ENCODE measurements at regions not wholly inside any gene's neighbourhood (a gene's known extent, or its start where the extent isn't known, plus 50 kb on each side); places are given as distances from the start of the nearest gene placed in this dataset.
"Not testable (repeated sequence)": the region's sequence is repeated elsewhere in the genome, so short reads cannot be mapped to it uniquely, and the experiment has no call there.

GRCh38 chr12:86727160-86727559 lies 471.0 kb upstream of the MGAT4C start:
- ATAC-seq (no peak), DNase-seq (no peak)
- intact Hi-C loops (cut with DNase I, micrococcal nuclease): no loop called here

- intact Hi-C loops (cut with DNase I, micrococcal nuclease): no loop called here
Measured at GRCh38 chr12:86724716-86725115, 468.5 kb upstream of the MGAT4C start.

GRCh38 chr12:86723326-86723725 lies 467.1 kb upstream of the MGAT4C start:
- intact Hi-C loops (cut with DNase I, micrococcal nuclease): no loop called here
- no peak for ATAC-seq
- no peak for DNase-seq

More at GRCh38 chr12:86724716-86725115, 468.5 kb upstream of the MGAT4C start:
- no peak for DNase-seq
- no peak for ATAC-seq

- DNase-seq: no peak
- intact Hi-C loops (cut with DNase I, micrococcal nuclease): no loop called here
- ATAC-seq: no peak
Measured at GRCh38 chr12:86721713-86722397, 465.7 kb upstream of the MGAT4C start.

GRCh38 chr12:86719381-86719780 lies 463.2 kb upstream of the MGAT4C start:
- DNase-seq (no peak), ATAC-seq (no peak)
- intact Hi-C loops (cut with DNase I, micrococcal nuclease): no loop called here

- no peak for DNase-seq
- no peak for ATAC-seq
- intact Hi-C loops (cut with DNase I, micrococcal nuclease): no loop called here
Measured at GRCh38 chr12:86713121-86713520, 456.9 kb upstream of the MGAT4C start.

GRCh38 chr12:86712425-86712843 lies 456.2 kb upstream of the MGAT4C start:
- intact Hi-C loops (cut with DNase I, micrococcal nuclease): no loop called here
- ATAC-seq (no peak), DNase-seq (no peak)

GRCh38 chr12:86711731-86712130 lies 455.5 kb upstream of the MGAT4C start:
- ATAC-seq (no peak), DNase-seq (no peak)
- intact Hi-C loops (cut with DNase I, micrococcal nuclease): no loop called here

GRCh38 chr12:86710109-86710508 lies 453.9 kb upstream of the MGAT4C start:
- ATAC-seq: no peak
- no peak for DNase-seq

GRCh38 chr12:86709017-86709416 lies 452.8 kb upstream of the MGAT4C start:
- ATAC-seq; DNase-seq; intact Hi-C loops (cut with DNase I, micrococcal nuclease): not testable (repeated sequence)

More at GRCh38 chr12:86710109-86710508, 453.9 kb upstream of the MGAT4C start:
- intact Hi-C loops (cut with DNase I, micrococcal nuclease): no loop called here

GRCh38 chr12:86698641-86698980 lies 442.4 kb upstream of the MGAT4C start:
- ATAC-seq (no peak), DNase-seq (no peak)
- intact Hi-C loops (cut with DNase I, micrococcal nuclease): no loop called here

- no peak for ATAC-seq
Measured at GRCh38 chr12:86697916-86698640, 441.9 kb upstream of the MGAT4C start.

GRCh38 chr12:86683568-86684304 lies 427.5 kb upstream of the MGAT4C start:
- intact Hi-C loops (cut with DNase I, micrococcal nuclease): no loop called here
- DNase-seq (no peak), ATAC-seq (no peak)

More at GRCh38 chr12:86697916-86698640, 441.9 kb upstream of the MGAT4C start:
- intact Hi-C loops (cut with DNase I, micrococcal nuclease): no loop called here
- DNase-seq: no peak

- no peak for DNase-seq
- no peak for ATAC-seq
- intact Hi-C loops (cut with DNase I, micrococcal nuclease): no loop called here
Measured at GRCh38 chr12:86681060-86681459, 424.9 kb upstream of the MGAT4C start.

- no peak for ATAC-seq
- DNase-seq: no peak
- intact Hi-C loops (cut with DNase I, micrococcal nuclease): no loop called here
Measured at GRCh38 chr12:86675197-86675596, 419.0 kb upstream of the MGAT4C start.

GRCh38 chr12:86670986-86671385 lies 414.8 kb upstream of the MGAT4C start:
- DNase-seq (no peak), ATAC-seq (no peak)
- intact Hi-C loops (cut with DNase I, micrococcal nuclease): no loop called here

GRCh38 chr12:86669010-86669409 lies 412.8 kb upstream of the MGAT4C start:
- no peak for DNase-seq
- intact Hi-C loops (cut with DNase I, micrococcal nuclease): no loop called here
- no peak for ATAC-seq

GRCh38 chr12:86666316-86666715 lies 410.1 kb upstream of the MGAT4C start:
- DNase-seq (no peak), ATAC-seq (no peak)
- intact Hi-C loops (cut with DNase I, micrococcal nuclease): no loop called here

- intact Hi-C loops (cut with DNase I, micrococcal nuclease): no loop called here
- DNase-seq (no peak), ATAC-seq (no peak)
Measured at GRCh38 chr12:86663716-86664115, 407.5 kb upstream of the MGAT4C start.

- intact Hi-C loops (cut with DNase I, micrococcal nuclease): no loop called here
- ATAC-seq (no peak), DNase-seq (no peak)
Measured at GRCh38 chr12:86663173-86663572, 407.0 kb upstream of the MGAT4C start.

All from left colon (tissue), 2 donors.